PFSK-1 (cell line): ENCODE measurements at regions not wholly inside any gene's neighbourhood (a gene's known extent, or its start where the extent isn't known, plus 50 kb on each side); places are given as distances from the start of the nearest gene placed in this dataset.

ENCODE experiments used
- FOXP2 ChIP-seq: optimal IDR thresholded peaks from 2 replicates; pipeline ENCODE3; 2011; ENCODE audit warnings: borderline replicate concordance, control low read depth, inconsistent platforms; ENCODE audit not compliant: insufficient read depth; ENCODE audit errors: extremely low read length, extremely low read depth
- POLR2AphosphoS5 ChIP-seq: IDR thresholded peaks from 2 replicates; pipeline ENCODE4 v1.6.1; 2012; ENCODE audit warnings: low read depth, mild to moderate bottlenecking, control low read depth, low read length, moderate library complexity
- REST ChIP-seq, 2 experiments: IDR thresholded peaks; 2 replicates each; pipeline versions ENCODE4 v1.6.1 to v1.8.0; 2011 to 2012; ENCODE audit warnings: low read depth in 2 of 2, low read length in 2 of 2, control low read depth in 1 of 2, inconsistent platforms in 1 of 2, mild to moderate bottlenecking in 1 of 2, moderate library complexity in 1 of 2; ENCODE audit not compliant: insufficient read depth in 1 of 2
- SIN3A ChIP-seq: IDR thresholded peaks from 2 replicates; pipeline ENCODE4 v1.6.1; 2012; ENCODE audit warnings: mild to moderate bottlenecking, low read length, moderate library complexity, borderline replicate concordance; ENCODE audit not compliant: insufficient read depth
- TAF1 ChIP-seq: IDR thresholded peaks from 2 replicates; pipeline ENCODE4 v1.6.1; 2012; ENCODE audit warnings: low read length, control low read depth, borderline replicate concordance; ENCODE audit not compliant: insufficient read depth

GRCh38 chr4:181823183-181823582, 420.0 kb upstream of the TENM3 start:
- no peak for TF ChIP-seq FOXP2
- no peak for TF ChIP-seq POLR2AphosphoS5
- no peak for TF ChIP-seq REST (IDR thresholded peaks at IDR 0.05; ENCODE audit: insufficient read depth in 1 of 2, low read depth in 2 of 2, low read length in 2 of 2)
- no peak for TF ChIP-seq SIN3A
- no peak for TF ChIP-seq TAF1

- TF ChIP-seq TAF1, result no peak
- no peak for TF ChIP-seq FOXP2
- TF ChIP-seq POLR2AphosphoS5, result no peak
- no peak for TF ChIP-seq REST (IDR thresholded peaks at IDR 0.05; ENCODE audit: insufficient read depth in 1 of 2, low read depth in 2 of 2, low read length in 2 of 2)
- no peak for TF ChIP-seq SIN3A
These were observed 419.6 kb upstream of the TENM3 start for GRCh38 chr4:181823645-181824044.

- TF ChIP-seq SIN3A (no peak), TAF1 (no peak)
These were observed 417.6 kb upstream of the TENM3 start for GRCh38 chr4:181825564-181825963.

- TF ChIP-seq SIN3A (no peak), REST (IDR thresholded peaks at IDR 0.05; ENCODE audit: insufficient read depth in 1 of 2, low read depth in 2 of 2, low read length in 2 of 2) (no peak), FOXP2 (no peak), TAF1 (no peak), POLR2AphosphoS5 (no peak)
These were observed 416.0 kb upstream of the TENM3 start for GRCh38 chr4:181827246-181827645.

- TF ChIP-seq FOXP2 (no peak), REST (IDR thresholded peaks at IDR 0.05; ENCODE audit: insufficient read depth in 1 of 2, low read depth in 2 of 2, low read length in 2 of 2) (no peak), TAF1 (no peak), SIN3A (no peak), POLR2AphosphoS5 (no peak)
These were observed 412.7 kb upstream of the TENM3 start for GRCh38 chr4:181830404-181831035.
